ENCODE measurements at regions not wholly inside any gene's neighbourhood (a gene's known extent, or its start where the extent isn't known, plus 50 kb on each side); places are given as distances from the start of the nearest gene placed in this dataset.
A peak's percentile ranks its signal among the peaks of the same experiment; 100 is the strongest.
"Not testable (repeated sequence)": the region's sequence is repeated elsewhere in the genome, so short reads cannot be mapped to it uniquely, and the experiment has no call there.

GRCh38 chr3:127074900-127075360, 92.0 kb downstream of the PLXNA1 start:
- no peak overlapping the region for H3K4me3 ChIP-seq (ENCODE audit: low read length in 3 of 3)
- FAIRE-seq (no peak), DNase-seq (peak in 4 of 5 donors; percentile 55 to 68 (median 66))
- H3K4me1 ChIP-seq (ENCODE audit: control insufficient read depth in 2 of 3, insufficient read depth in 2 of 3, low read depth in 1 of 3, low read length in 3 of 3), result no peaks in the 10 kb centered on the region
- no peak overlapping the region for H3K27ac ChIP-seq (ENCODE audit: low read depth in 2 of 2, low read length in 2 of 2)
- no peak overlapping the region for H3K9ac ChIP-seq (ENCODE audit: low read length in 3 of 3)
- H3K9me3 ChIP-seq (ENCODE audit: control insufficient read depth in 2 of 3, insufficient read depth in 1 of 3, low read length in 3 of 3), result no peaks in the 10 kb centered on the region
- no peaks in the 10 kb centered on the region for H3K36me3 ChIP-seq (ENCODE audit: control insufficient read depth in 2 of 3, insufficient read depth in 3 of 3, low read length in 3 of 3)
- no peak for TF ChIP-seq CTCF (IDR thresholded peaks at IDR 0.05; ENCODE audit: borderline replicate concordance, extremely low read depth, insufficient read depth)
- intact Hi-C loops (cut with DNase I), result no loop called here
- H3K27me3 ChIP-seq (ENCODE audit: control insufficient read depth, insufficient read depth, low read length), result no peaks in the 10 kb centered on the region

DNA sequence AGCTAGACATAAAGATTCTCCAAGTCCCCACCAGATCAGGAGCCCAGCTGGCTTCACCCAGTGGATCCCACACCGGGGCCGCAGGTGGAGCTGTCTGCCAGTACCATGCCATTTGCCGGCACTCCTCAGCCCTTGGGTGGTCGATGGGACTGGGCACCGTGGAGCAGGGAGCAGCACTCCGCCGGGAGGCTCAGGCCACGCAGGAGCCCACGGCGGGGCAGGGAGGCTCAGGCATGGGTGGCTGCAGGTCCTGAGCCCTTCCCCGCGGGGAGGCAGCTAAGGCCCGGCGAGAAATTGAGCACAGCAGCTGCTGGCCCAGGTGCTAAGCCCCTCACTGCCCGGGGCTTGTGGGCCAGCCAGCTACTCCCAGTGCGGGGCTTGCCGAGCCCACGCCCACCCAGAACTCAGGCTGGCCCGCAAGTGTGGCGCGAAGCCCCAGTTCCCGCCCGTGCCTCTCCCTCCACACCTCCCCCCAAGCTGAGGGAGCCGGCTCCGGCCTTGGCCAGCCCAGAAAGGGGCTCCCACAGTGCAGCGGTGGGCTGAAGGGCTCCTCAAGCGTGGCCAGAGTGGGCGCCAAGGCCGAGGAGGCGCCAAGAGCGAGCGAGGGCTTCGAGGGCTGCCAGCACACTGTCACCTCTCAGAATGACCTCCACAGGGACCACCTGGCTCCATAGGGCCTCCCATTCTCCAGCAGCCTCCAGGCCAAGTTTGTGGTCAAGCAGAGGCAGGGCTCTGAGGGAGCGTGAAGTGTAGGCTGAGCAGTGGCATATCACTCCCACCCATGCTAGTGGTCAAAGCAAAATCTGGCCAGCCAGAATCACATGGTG, 93.5 kb downstream of the PLXNA1 start:
- H3K4me3 ChIP-seq (ENCODE audit: low read length in 3 of 3); intact Hi-C loops (cut with DNase I); H3K36me3 ChIP-seq (ENCODE audit: control insufficient read depth in 2 of 3, insufficient read depth in 3 of 3, low read length in 3 of 3); H3K27me3 ChIP-seq (ENCODE audit: control insufficient read depth, insufficient read depth, low read length); H3K4me1 ChIP-seq (ENCODE audit: control insufficient read depth in 2 of 3, insufficient read depth in 2 of 3, low read depth in 1 of 3, low read length in 3 of 3); H3K9me3 ChIP-seq (ENCODE audit: control insufficient read depth in 2 of 3, insufficient read depth in 1 of 3, low read length in 3 of 3); FAIRE-seq; H3K27ac ChIP-seq (ENCODE audit: low read depth in 2 of 2, low read length in 2 of 2); H3K9ac ChIP-seq (ENCODE audit: low read length in 3 of 3): not testable (repeated sequence)
- DNase-seq, result peak in 1 of 5 donors; percentile 66

- no peak overlapping the region for H3K4me3 ChIP-seq (ENCODE audit: low read length in 3 of 3)
- no peak overlapping the region for H3K27ac ChIP-seq (ENCODE audit: low read depth in 2 of 2, low read length in 2 of 2)
- DNase-seq, result no peak
- FAIRE-seq, result no peak
- no peak for TF ChIP-seq CTCF (IDR thresholded peaks at IDR 0.05; ENCODE audit: borderline replicate concordance, extremely low read depth, insufficient read depth)
- no peaks in the 10 kb centered on the region for H3K27me3 ChIP-seq (ENCODE audit: control insufficient read depth, insufficient read depth, low read length)
- no peaks in the 10 kb centered on the region for H3K4me1 ChIP-seq (ENCODE audit: control insufficient read depth in 2 of 3, insufficient read depth in 2 of 3, low read depth in 1 of 3, low read length in 3 of 3)
- H3K9me3 ChIP-seq (ENCODE audit: control insufficient read depth in 2 of 3, insufficient read depth in 1 of 3, low read length in 3 of 3), result no peaks in the 10 kb centered on the region
- intact Hi-C loops (cut with DNase I), result no loop called here
- H3K9ac ChIP-seq (ENCODE audit: low read length in 3 of 3), result no peak overlapping the region
- H3K36me3 ChIP-seq (ENCODE audit: control insufficient read depth in 2 of 3, insufficient read depth in 3 of 3, low read length in 3 of 3), result no peaks in the 10 kb centered on the region
Observed at GRCh38 chr3:127077068-127077467, 94.2 kb downstream of the PLXNA1 start.

GRCh38 chr3:127077505-127078064, 94.7 kb downstream of the PLXNA1 start:
- no peak overlapping the region for H3K27ac ChIP-seq (ENCODE audit: low read depth in 2 of 2, low read length in 2 of 2)
- no peaks in the 10 kb centered on the region for H3K9me3 ChIP-seq (ENCODE audit: control insufficient read depth in 2 of 3, insufficient read depth in 1 of 3, low read length in 3 of 3)
- DNase-seq (no peak), FAIRE-seq (no peak)
- intact Hi-C loops (cut with DNase I), result no loop called here
- H3K4me1 ChIP-seq (ENCODE audit: control insufficient read depth in 2 of 3, insufficient read depth in 2 of 3, low read depth in 1 of 3, low read length in 3 of 3), result no peaks in the 10 kb centered on the region
- H3K27me3 ChIP-seq (ENCODE audit: control insufficient read depth, insufficient read depth, low read length), result no peaks in the 10 kb centered on the region
- no peak overlapping the region for H3K9ac ChIP-seq (ENCODE audit: low read length in 3 of 3)
- TF ChIP-seq CTCF (IDR thresholded peaks at IDR 0.05; ENCODE audit: borderline replicate concordance, extremely low read depth, insufficient read depth), result no peak
- H3K36me3 ChIP-seq (ENCODE audit: control insufficient read depth in 2 of 3, insufficient read depth in 3 of 3, low read length in 3 of 3), result no peaks in the 10 kb centered on the region
- no peak overlapping the region for H3K4me3 ChIP-seq (ENCODE audit: low read length in 3 of 3)

Measured in kidney (tissue), 13 donors.